ENCODE measurements at regions not wholly inside any gene's neighbourhood (a gene's known extent, or its start where the extent isn't known, plus 50 kb on each side); places are given as distances from the start of the nearest gene placed in this dataset.

- Histone ChIP-seq H3K9ac (ENCODE audit: extremely low read depth, low read length, poor library complexity, severe bottlenecking) (no peak overlapping the region), H3K4me1 (ENCODE audit: control insufficient read depth, insufficient read depth, low read length) (peaks cover 12% of the 10 kb centered on the region), H3K9me3 (ENCODE audit: control insufficient read depth, low read length) (no peaks in the 10 kb centered on the region), H3K27me3 (ENCODE audit: control insufficient read depth, insufficient read depth, low read length, poor library complexity, severe bottlenecking) (no peaks in the 10 kb centered on the region), H3K4me3 (ENCODE audit: low read length) (peak overlapping the region; percentile 58), H3K36me3 (ENCODE audit: control insufficient read depth, insufficient read depth, low read length) (no peaks in the 10 kb centered on the region), H3K27ac (ENCODE audit: low read depth, low read length) (no peak overlapping the region)
- DNase-seq = no peak
- Mint-ChIP-seq H3K36me3 (ENCODE audit: low read depth) (no peaks in the 10 kb centered on the region), H3K4me3 (no peak overlapping the region), H3K4me1 (peaks cover 25% of the 10 kb centered on the region), H3K27me3 (ENCODE audit: insufficient read depth) (no peaks in the 10 kb centered on the region), H3K9me3 (no peaks in the 10 kb centered on the region), H3K27ac (peak overlapping the region; percentile 61)
- WGBS, 2 experiments (ENCODE audit: insufficient coverage in 1 of 2, insufficient read length in 1 of 2) = 85 to 90% methylated on average over 2 of the region's 2 CpGs
- TF ChIP-seq CTCF (conservative IDR thresholded peaks at IDR 0.05) = no peak
Observed at GRCh38 chr2:12074845-12075217, 328.4 kb downstream of the LPIN1 start.

GRCh38 chr2:12075603-12076002, 329.2 kb downstream of the LPIN1 start:
- no peaks in the 10 kb centered on the region for H3K36me3 ChIP-seq (ENCODE audit: control insufficient read depth, insufficient read depth, low read length)
- H3K9ac ChIP-seq (ENCODE audit: extremely low read depth, low read length, poor library complexity, severe bottlenecking) = no peak overlapping the region
- H3K36me3 Mint-ChIP-seq (ENCODE audit: low read depth) = no peaks in the 10 kb centered on the region
- no peak overlapping the region for H3K27ac ChIP-seq (ENCODE audit: low read depth, low read length)
- H3K27me3 ChIP-seq (ENCODE audit: control insufficient read depth, insufficient read depth, low read length, poor library complexity, severe bottlenecking) = no peaks in the 10 kb centered on the region
- no peaks in the 10 kb centered on the region for H3K9me3 Mint-ChIP-seq
- 93% methylated on average over 1 of the region's 3 CpGs; no CpG with 5 or more reads in 1 of the 2 experiments for WGBS, 2 experiments (ENCODE audit: insufficient coverage in 1 of 2, insufficient read length in 1 of 2)
- no peak for DNase-seq
- H3K27ac Mint-ChIP-seq = no peak overlapping the region
- no peak overlapping the region for H3K4me3 ChIP-seq (ENCODE audit: low read length)
- H3K27me3 Mint-ChIP-seq (ENCODE audit: insufficient read depth) = no peaks in the 10 kb centered on the region
- peaks cover 12% of the 10 kb centered on the region for H3K4me1 ChIP-seq (ENCODE audit: control insufficient read depth, insufficient read depth, low read length)
- H3K9me3 ChIP-seq (ENCODE audit: control insufficient read depth, low read length) = no peaks in the 10 kb centered on the region
- H3K4me1 Mint-ChIP-seq = peaks cover 25% of the 10 kb centered on the region
- H3K4me3 Mint-ChIP-seq = no peak overlapping the region
- TF ChIP-seq CTCF (conservative IDR thresholded peaks at IDR 0.05) = no peak

DNA sequence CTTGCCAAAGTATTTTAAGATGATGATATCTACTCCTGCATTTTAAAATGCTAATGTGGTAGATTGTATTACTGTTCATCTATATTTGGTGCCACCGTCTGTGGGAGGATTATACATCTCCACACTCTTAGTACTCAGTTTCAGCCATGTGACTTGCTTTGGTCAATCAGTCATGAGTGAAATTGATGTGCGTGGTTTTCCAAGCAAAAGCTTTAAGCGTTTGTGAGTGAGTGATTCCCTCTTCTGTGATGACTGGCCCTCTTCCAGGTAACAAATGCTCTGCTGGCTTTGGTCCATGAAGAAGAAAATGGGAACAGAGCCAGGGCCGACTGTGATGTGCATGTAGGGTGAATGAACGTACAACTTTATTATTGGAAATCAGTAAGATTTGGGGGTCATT, 330.4 kb downstream of the LPIN1 start:
- Mint-ChIP-seq H3K27me3 (ENCODE audit: insufficient read depth) (no peaks in the 10 kb centered on the region), H3K27ac (no peak overlapping the region), H3K4me1 (peaks cover 25% of the 10 kb centered on the region), H3K4me3 (no peak overlapping the region), H3K36me3 (ENCODE audit: low read depth) (no peaks in the 10 kb centered on the region), H3K9me3 (no peaks in the 10 kb centered on the region)
- Histone ChIP-seq H3K4me1 (ENCODE audit: control insufficient read depth, insufficient read depth, low read length) (peaks cover 12% of the 10 kb centered on the region), H3K9me3 (ENCODE audit: control insufficient read depth, low read length) (no peaks in the 10 kb centered on the region), H3K27ac (ENCODE audit: low read depth, low read length) (no peak overlapping the region), H3K36me3 (ENCODE audit: control insufficient read depth, insufficient read depth, low read length) (no peaks in the 10 kb centered on the region), H3K4me3 (ENCODE audit: low read length) (no peak overlapping the region), H3K27me3 (ENCODE audit: control insufficient read depth, insufficient read depth, low read length, poor library complexity, severe bottlenecking) (no peaks in the 10 kb centered on the region), H3K9ac (ENCODE audit: extremely low read depth, low read length, poor library complexity, severe bottlenecking) (no peak overlapping the region)
- DNase-seq = no peak
- TF ChIP-seq CTCF (conservative IDR thresholded peaks at IDR 0.05) = no peak
- 95 to 100% methylated on average over 2 to 5 of the region's 5 CpGs for WGBS, 2 experiments (ENCODE audit: insufficient coverage in 1 of 2, insufficient read length in 1 of 2)

All from endodermal cell (in vitro differentiated cells).